ENCODE measurements at regions not wholly inside any gene's neighbourhood (a gene's known extent, or its start where the extent isn't known, plus 50 kb on each side); places are given as distances from the start of the nearest gene placed in this dataset.

DNA sequence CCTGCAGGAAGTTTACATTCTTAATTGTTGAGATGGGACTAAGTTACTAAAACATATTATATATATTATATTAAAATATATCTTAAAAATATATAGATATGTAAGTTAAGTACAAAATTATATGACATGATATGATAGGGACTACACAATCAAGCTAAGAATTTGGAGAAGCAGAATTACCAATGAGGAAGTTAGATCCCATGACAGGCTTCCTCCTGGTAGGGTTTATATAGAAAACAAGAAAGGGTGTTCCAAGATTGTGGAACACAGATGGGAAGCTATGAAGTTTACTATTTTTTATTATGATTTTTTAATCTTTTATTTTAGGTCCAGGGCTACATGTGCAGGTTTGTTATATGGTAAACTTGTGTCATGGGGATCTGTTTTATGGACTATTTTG, 260.8 kb upstream of the ZFHX3 start:
- TF ChIP-seq, protein P1, sequence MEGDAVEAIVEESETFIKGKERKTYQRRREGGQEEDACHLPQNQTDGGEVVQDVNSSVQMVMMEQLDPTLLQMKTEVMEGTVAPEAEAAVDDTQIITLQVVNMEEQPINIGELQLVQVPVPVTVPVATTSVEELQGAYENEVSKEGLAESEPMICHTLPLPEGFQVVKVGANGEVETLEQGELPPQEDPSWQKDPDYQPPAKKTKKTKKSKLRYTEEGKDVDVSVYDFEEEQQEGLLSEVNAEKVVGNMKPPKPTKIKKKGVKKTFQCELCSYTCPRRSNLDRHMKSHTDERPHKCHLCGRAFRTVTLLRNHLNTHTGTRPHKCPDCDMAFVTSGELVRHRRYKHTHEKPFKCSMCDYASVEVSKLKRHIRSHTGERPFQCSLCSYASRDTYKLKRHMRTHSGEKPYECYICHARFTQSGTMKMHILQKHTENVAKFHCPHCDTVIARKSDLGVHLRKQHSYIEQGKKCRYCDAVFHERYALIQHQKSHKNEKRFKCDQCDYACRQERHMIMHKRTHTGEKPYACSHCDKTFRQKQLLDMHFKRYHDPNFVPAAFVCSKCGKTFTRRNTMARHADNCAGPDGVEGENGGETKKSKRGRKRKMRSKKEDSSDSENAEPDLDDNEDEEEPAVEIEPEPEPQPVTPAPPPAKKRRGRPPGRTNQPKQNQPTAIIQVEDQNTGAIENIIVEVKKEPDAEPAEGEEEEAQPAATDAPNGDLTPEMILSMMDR (IDR thresholded peaks at IDR 0.05; ENCODE audit: low read depth, low read length), result no peak
- TF ChIP-seq EZH2phosphoT487 (IDR thresholded peaks at IDR 0.05; ENCODE audit: low read depth), result no peak
